Smooth muscle cell (in vitro differentiated cells): ENCODE measurements at regions not wholly inside any gene's neighbourhood (a gene's known extent, or its start where the extent isn't known, plus 50 kb on each side); places are given as distances from the start of the nearest gene placed in this dataset.

Source experiments
- DNase-seq: peaks from one replicate; lab custom pipeline; 2025; ENCODE audit not compliant: unreplicated experiment; lab: John Stamatoyannopoulos, UW
- H2AFZ ChIP-seq: fragments of 200-600 bp; sonication (generic); 2 replicates; pipeline ENCODE4 v1.6.0; 2016; ENCODE audit warnings: antibody characterized with exemption, low read depth, mild to moderate bottlenecking
- H3F3A ChIP-seq: fragments of 200-600 bp; sonication (generic); 2 replicates; pipeline ENCODE4 v1.6.0; 2017; ENCODE audit warnings: antibody characterized with exemption, low read depth
- H3K27ac ChIP-seq: fragments of 200-600 bp; sonication (generic); 2 replicates; pipeline ENCODE4 v1.5.1; 2016; ENCODE audit warnings: low read depth, mild to moderate bottlenecking
- H3K27me3 ChIP-seq: fragments of 200-600 bp; sonication (generic); 2 replicates; pipeline ENCODE4 v1.6.1; 2016; ENCODE audit warnings: low read depth, mild to moderate bottlenecking
- H3K36me3 ChIP-seq: fragments of 200-600 bp; sonication (generic); 2 replicates; pipeline ENCODE4 v1.5.1; 2016; ENCODE audit warnings: low read depth
- H3K4me1 ChIP-seq: fragments of 200-600 bp; sonication (generic); 2 replicates; pipeline ENCODE4 v1.5.1; 2016; ENCODE audit warnings: low read depth
- H3K4me2 ChIP-seq: fragments of 200-600 bp; sonication (generic); 2 replicates; pipeline ENCODE4 v1.6.0; 2016; ENCODE audit warnings: mild to moderate bottlenecking
- H3K4me3 ChIP-seq: fragments of 200-600 bp; sonication (generic); 2 replicates; pipeline ENCODE4 v1.5.1; 2016; ENCODE audit warnings: mild to moderate bottlenecking
- H3K79me2 ChIP-seq: fragments of 200-600 bp; sonication (generic); 2 replicates; pipeline ENCODE4 v1.6.0; 2016; ENCODE audit warnings: low read depth, mild to moderate bottlenecking
- H3K9ac ChIP-seq: fragments of 200-600 bp; sonication (generic); 2 replicates; pipeline ENCODE4 v1.6.0; 2016; ENCODE audit warnings: low read depth
- H3K9me3 ChIP-seq: fragments of 200-600 bp; sonication (generic); replicated peaks from 2 replicates; pipeline ENCODE4 v1.5.1; 2016; ENCODE audit warnings: low read depth
- H4K20me1 ChIP-seq: fragments of 200-600 bp; sonication (generic); 2 replicates; pipeline ENCODE4 v1.6.0; 2016; ENCODE audit warnings: low read depth
- CTCF ChIP-seq: fragments of 200-600 bp; sonication (generic); IDR thresholded peaks from 2 replicates; pipeline ENCODE4 v1.5.1; 2017; ENCODE audit warnings: borderline replicate concordance, mild to moderate bottlenecking, antibody characterized with exemption; ENCODE audit not compliant: insufficient read depth, poor library complexity, severe bottlenecking
- WGBS: methylation state at CpG from one replicate; pipeline ENCODE4 v1.1.7; 2016; ENCODE audit warnings: low lambda C conversion rate; 5-methylcytosine and 5-hydroxymethylcytosine counted together

GRCh38 chr18:60649842-60650536 lies 277.4 kb upstream of the MC4R start:
- WGBS = 77% methylated on average over 3 of the region's 3 CpGs
- DNase-seq = no peak

GRCh38 chr18:60654298-60654697 lies 281.7 kb upstream of the MC4R start:
- no peak overlapping the region for H2AFZ ChIP-seq
- peaks cover 7% of the 10 kb centered on the region for H3K27me3 ChIP-seq
- H3K9ac ChIP-seq = no peak overlapping the region
- H3K27ac ChIP-seq = no peak overlapping the region
- H3K4me1 ChIP-seq = no peaks in the 10 kb centered on the region
- 80% methylated on average over 2 of the region's 2 CpGs for WGBS
- H3K36me3 ChIP-seq = no peaks in the 10 kb centered on the region
- H3K79me2 ChIP-seq = no peaks in the 10 kb centered on the region
- no peak for DNase-seq
- H3K4me3 ChIP-seq = no peak overlapping the region
- no peak overlapping the region for H3K4me2 ChIP-seq
- TF ChIP-seq CTCF = no peak
- H4K20me1 ChIP-seq = no peaks in the 10 kb centered on the region
- no peaks in the 10 kb centered on the region for H3F3A ChIP-seq
- no peaks in the 10 kb centered on the region for H3K9me3 ChIP-seq

More at GRCh38 chr18:60649842-60650536, 277.4 kb upstream of the MC4R start:
- Histone ChIP-seq H3K27ac (no peak overlapping the region), H3K36me3 (no peaks in the 10 kb centered on the region), H3K4me1 (no peaks in the 10 kb centered on the region), H3K9me3 (no peaks in the 10 kb centered on the region), H3K9ac (no peak overlapping the region), H3K4me3 (no peak overlapping the region), H2AFZ (no peak overlapping the region), H3K27me3 (peaks cover 7% of the 10 kb centered on the region), H3K4me2 (no peak overlapping the region), H3K79me2 (no peaks in the 10 kb centered on the region), H3F3A (no peaks in the 10 kb centered on the region), H4K20me1 (no peaks in the 10 kb centered on the region)
- TF ChIP-seq CTCF = no peak

DNA sequence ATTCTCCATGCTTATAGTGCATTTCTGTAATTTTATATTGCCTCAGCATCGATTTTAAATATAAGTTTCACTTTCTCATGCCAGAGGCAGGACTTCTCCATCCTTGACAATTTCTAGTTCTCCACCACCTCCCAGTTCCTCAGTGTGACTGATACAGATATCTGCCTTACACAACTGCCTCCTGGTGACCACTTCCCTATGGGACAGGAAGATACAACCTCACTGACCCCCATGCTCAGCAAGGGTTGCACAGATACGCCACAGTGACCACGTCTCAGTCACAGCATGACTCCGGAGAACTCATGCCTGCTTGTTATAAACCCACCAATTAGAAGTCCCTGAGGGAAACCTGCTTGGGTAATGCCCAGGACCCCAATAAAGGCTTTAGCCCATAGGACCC lies 284.0 kb upstream of the MC4R start:
- no peak for DNase-seq
- WGBS = 86% methylated on average over 4 of the region's 4 CpGs
- H3K27ac ChIP-seq = no peak overlapping the region
- no peaks in the 10 kb centered on the region for H3F3A ChIP-seq
- no peak overlapping the region for H3K9ac ChIP-seq
- no peaks in the 10 kb centered on the region for H3K9me3 ChIP-seq
- H3K4me1 ChIP-seq = no peaks in the 10 kb centered on the region
- no peaks in the 10 kb centered on the region for H3K79me2 ChIP-seq
- no peak for TF ChIP-seq CTCF
- H3K4me3 ChIP-seq = no peak overlapping the region
- H3K4me2 ChIP-seq = no peak overlapping the region
- no peak overlapping the region for H2AFZ ChIP-seq
- no peaks in the 10 kb centered on the region for H4K20me1 ChIP-seq
- peaks cover 4% of the 10 kb centered on the region for H3K27me3 ChIP-seq
- no peaks in the 10 kb centered on the region for H3K36me3 ChIP-seq

- Histone ChIP-seq H3K27me3 (no peaks in the 10 kb centered on the region), H4K20me1 (no peaks in the 10 kb centered on the region), H3K27ac (no peak overlapping the region), H3K9ac (no peak overlapping the region), H3K4me2 (no peak overlapping the region), H3K4me1 (no peaks in the 10 kb centered on the region), H3K79me2 (no peaks in the 10 kb centered on the region), H3F3A (no peaks in the 10 kb centered on the region), H3K4me3 (no peak overlapping the region), H3K9me3 (no peaks in the 10 kb centered on the region), H3K36me3 (no peaks in the 10 kb centered on the region), H2AFZ (no peak overlapping the region)
- WGBS = 95% methylated on average over 22 of the region's 22 CpGs
- TF ChIP-seq CTCF = no peak
- DNase-seq = no peak
These were observed 289.9 kb upstream of the MC4R start for GRCh38 chr18:60662491-60662890.
